ENCODE measurements at regions not wholly inside any gene's neighbourhood (a gene's known extent, or its start where the extent isn't known, plus 50 kb on each side); places are given as distances from the start of the nearest gene placed in this dataset.

GRCh38 chr2:15794608-15795134, 145.7 kb upstream of the MYCN start:
- TF ChIP-seq POLR2AphosphoS5 (IDR thresholded peaks at IDR 0.05; ENCODE audit: low read depth, low read length) (no peak), TAF1 (IDR thresholded peaks at IDR 0.05; ENCODE audit: borderline replicate concordance, insufficient read depth, low read length) (no peak), REST (IDR thresholded peaks at IDR 0.05; ENCODE audit: insufficient read depth in 1 of 2, low read depth in 2 of 2, low read length in 2 of 2) (no peak), SIN3A (IDR thresholded peaks at IDR 0.05; ENCODE audit: borderline replicate concordance, insufficient read depth, low read length) (no peak), FOXP2 (optimal IDR thresholded peaks at IDR 0.05; ENCODE audit: borderline replicate concordance, extremely low read depth, extremely low read length, insufficient read depth) (no peak)

- TF ChIP-seq FOXP2 (optimal IDR thresholded peaks at IDR 0.05; ENCODE audit: borderline replicate concordance, extremely low read depth, extremely low read length, insufficient read depth) (peak; percentile 85), POLR2AphosphoS5 (IDR thresholded peaks at IDR 0.05; ENCODE audit: low read depth, low read length) (peak; percentile 49; the same call in 1 of the 2 replicates), TAF1 (IDR thresholded peaks at IDR 0.05; ENCODE audit: borderline replicate concordance, insufficient read depth, low read length) (no peak), SIN3A (IDR thresholded peaks at IDR 0.05; ENCODE audit: borderline replicate concordance, insufficient read depth, low read length) (no peak)
Measured at GRCh38 chr2:15795426-15795825, 144.9 kb upstream of the MYCN start.

- TF ChIP-seq TAF1 (IDR thresholded peaks at IDR 0.05; ENCODE audit: borderline replicate concordance, insufficient read depth, low read length), result no peak
- no peak for TF ChIP-seq REST (IDR thresholded peaks at IDR 0.05; ENCODE audit: insufficient read depth in 1 of 2, low read depth in 2 of 2, low read length in 2 of 2)
- TF ChIP-seq FOXP2 (optimal IDR thresholded peaks at IDR 0.05; ENCODE audit: borderline replicate concordance, extremely low read depth, extremely low read length, insufficient read depth), result no peak
- TF ChIP-seq POLR2AphosphoS5 (IDR thresholded peaks at IDR 0.05; ENCODE audit: low read depth, low read length), result no peak
- TF ChIP-seq SIN3A (IDR thresholded peaks at IDR 0.05; ENCODE audit: borderline replicate concordance, insufficient read depth, low read length), result no peak
Measured at GRCh38 chr2:15796167-15796942, 144.0 kb upstream of the MYCN start.

GRCh38 chr2:15797231-15797938, 143.0 kb upstream of the MYCN start:
- TF ChIP-seq REST (IDR thresholded peaks at IDR 0.05; ENCODE audit: insufficient read depth in 1 of 2, low read depth in 2 of 2, low read length in 2 of 2) (no peak), FOXP2 (optimal IDR thresholded peaks at IDR 0.05; ENCODE audit: borderline replicate concordance, extremely low read depth, extremely low read length, insufficient read depth) (no peak), TAF1 (IDR thresholded peaks at IDR 0.05; ENCODE audit: borderline replicate concordance, insufficient read depth, low read length) (no peak), POLR2AphosphoS5 (IDR thresholded peaks at IDR 0.05; ENCODE audit: low read depth, low read length) (no peak)

GRCh38 chr2:15797939-15798281, 142.4 kb upstream of the MYCN start:
- TF ChIP-seq REST (IDR thresholded peaks at IDR 0.05; ENCODE audit: insufficient read depth in 1 of 2, low read depth in 2 of 2, low read length in 2 of 2), result no peak
- TF ChIP-seq POLR2AphosphoS5 (IDR thresholded peaks at IDR 0.05; ENCODE audit: low read depth, low read length), result no peak
- no peak for TF ChIP-seq FOXP2 (optimal IDR thresholded peaks at IDR 0.05; ENCODE audit: borderline replicate concordance, extremely low read depth, extremely low read length, insufficient read depth)
- no peak for TF ChIP-seq TAF1 (IDR thresholded peaks at IDR 0.05; ENCODE audit: borderline replicate concordance, insufficient read depth, low read length)
- no peak for TF ChIP-seq SIN3A (IDR thresholded peaks at IDR 0.05; ENCODE audit: borderline replicate concordance, insufficient read depth, low read length)
